Astrocyte of the spinal cord (primary cell): ENCODE measurements at regions not wholly inside any gene's neighbourhood (a gene's known extent, or its start where the extent isn't known, plus 50 kb on each side); places are given as distances from the start of the nearest gene placed in this dataset.
A peak's percentile ranks its signal among the peaks of the same experiment; 100 is the strongest.

Experiments used
- DNase-seq: peaks from one replicate; pipeline ENCODE4 v3.0.0; 2011; ENCODE audit warnings: low read depth, low spot score
- H3K4me3 ChIP-seq: 2 replicates; pipeline ENCODE4 v1.5.1; 2011; ENCODE audit warnings: low read depth, mild to moderate bottlenecking, low read length, moderate library complexity
- in situ Hi-C: cut with HindIII; loops from 2 replicates; pipeline ENCODE4 v1.10.0; 2017; ENCODE audit warnings: low sequenced_read_pairs
- TF ChIP-seq, protein P1 (sequence below): IDR thresholded peaks from 2 replicates; pipeline ENCODE4 v1.5.1; 2012; ENCODE audit warnings: low read depth, mild to moderate bottlenecking, low read length, inconsistent platforms

- TF ChIP-seq, protein P1, sequence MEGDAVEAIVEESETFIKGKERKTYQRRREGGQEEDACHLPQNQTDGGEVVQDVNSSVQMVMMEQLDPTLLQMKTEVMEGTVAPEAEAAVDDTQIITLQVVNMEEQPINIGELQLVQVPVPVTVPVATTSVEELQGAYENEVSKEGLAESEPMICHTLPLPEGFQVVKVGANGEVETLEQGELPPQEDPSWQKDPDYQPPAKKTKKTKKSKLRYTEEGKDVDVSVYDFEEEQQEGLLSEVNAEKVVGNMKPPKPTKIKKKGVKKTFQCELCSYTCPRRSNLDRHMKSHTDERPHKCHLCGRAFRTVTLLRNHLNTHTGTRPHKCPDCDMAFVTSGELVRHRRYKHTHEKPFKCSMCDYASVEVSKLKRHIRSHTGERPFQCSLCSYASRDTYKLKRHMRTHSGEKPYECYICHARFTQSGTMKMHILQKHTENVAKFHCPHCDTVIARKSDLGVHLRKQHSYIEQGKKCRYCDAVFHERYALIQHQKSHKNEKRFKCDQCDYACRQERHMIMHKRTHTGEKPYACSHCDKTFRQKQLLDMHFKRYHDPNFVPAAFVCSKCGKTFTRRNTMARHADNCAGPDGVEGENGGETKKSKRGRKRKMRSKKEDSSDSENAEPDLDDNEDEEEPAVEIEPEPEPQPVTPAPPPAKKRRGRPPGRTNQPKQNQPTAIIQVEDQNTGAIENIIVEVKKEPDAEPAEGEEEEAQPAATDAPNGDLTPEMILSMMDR = no peak
- DNase-seq = no peak
- no peak overlapping the region for H3K4me3 ChIP-seq
- in situ Hi-C loops = no loop called here
Measured at GRCh38 chr16:60684002-60684401, 1352.2 kb downstream of the CDH8 start.

GRCh38 chr16:60682219-60682618 is 1354.0 kb downstream of the CDH8 start:
- in situ Hi-C loops = no loop called here
- TF ChIP-seq, protein P1 = no peak
- no peak for DNase-seq
- no peak overlapping the region for H3K4me3 ChIP-seq

DNA sequence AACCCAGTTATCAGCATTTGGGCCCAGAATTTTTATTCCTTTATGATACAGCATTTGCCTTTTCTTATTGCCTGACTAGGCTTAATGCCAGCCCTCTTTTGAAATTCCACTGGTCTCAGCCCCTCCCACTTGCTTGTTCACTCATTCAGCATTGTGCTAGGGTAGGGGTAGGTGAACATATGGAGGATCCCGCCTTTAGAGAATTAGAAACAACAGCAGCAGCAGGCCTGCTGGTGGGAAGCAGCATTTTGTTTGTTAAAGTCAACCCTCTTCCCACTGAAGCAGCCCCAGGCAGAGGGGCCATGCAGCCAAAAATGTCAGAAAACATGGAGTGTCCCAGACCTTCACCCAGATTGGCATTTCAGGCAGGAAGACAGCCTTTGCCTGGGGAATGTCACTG is 1355.2 kb downstream of the CDH8 start:
- TF ChIP-seq, protein P1 = no peak
- no peak overlapping the region for H3K4me3 ChIP-seq
- DNase-seq = no peak
- in situ Hi-C loops = no loop called here

DNA sequence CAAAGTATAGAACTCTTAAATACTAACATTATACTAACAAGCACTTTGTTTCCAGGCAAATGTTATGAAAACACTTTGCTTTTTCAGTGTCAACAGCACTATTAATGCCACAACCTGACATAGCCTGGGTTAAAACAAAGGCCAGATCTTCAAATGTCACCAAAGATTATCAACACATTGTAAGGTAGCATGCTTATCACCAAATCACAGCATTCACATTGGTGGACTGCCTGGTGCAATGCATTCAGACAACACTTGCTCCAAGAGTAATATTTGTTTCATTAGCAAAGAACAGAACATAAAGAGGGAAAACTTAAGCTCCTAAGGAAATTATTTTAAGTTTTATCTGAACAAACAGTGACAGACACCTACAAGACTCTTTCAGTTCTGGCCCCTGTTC is 1361.2 kb downstream of the CDH8 start:
- in situ Hi-C loops = no loop called here
- H3K4me3 ChIP-seq = no peak overlapping the region
- DNase-seq = no peak
- TF ChIP-seq, protein P1 = no peak

DNA sequence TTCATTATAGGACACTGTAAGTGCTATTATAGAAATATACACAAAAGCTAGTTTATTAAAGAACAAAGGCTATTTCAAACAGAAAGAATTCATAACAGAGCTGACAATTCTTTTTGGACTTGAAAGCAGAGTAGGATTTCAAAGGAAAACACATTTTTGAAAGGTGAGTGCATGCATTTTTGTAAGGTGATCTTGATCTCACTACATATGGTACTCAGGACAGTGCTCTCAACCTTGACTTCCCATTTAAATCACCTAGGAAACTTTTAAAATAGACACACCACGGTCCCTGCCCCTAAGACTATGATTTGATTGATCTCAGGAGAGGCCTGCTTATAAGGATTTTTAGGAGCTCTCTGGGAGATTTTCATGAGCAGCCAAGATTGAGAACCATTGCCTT is 1362.0 kb downstream of the CDH8 start:
- TF ChIP-seq, protein P1 = no peak
- no peak overlapping the region for H3K4me3 ChIP-seq
- no peak for DNase-seq
- in situ Hi-C loops = no loop called here

GRCh38 chr16:60655514-60656153 is 1380.6 kb downstream of the CDH8 start:
- in situ Hi-C loops = no loop called here
- peak; percentile 18 for DNase-seq
- H3K4me3 ChIP-seq = no peak overlapping the region
- TF ChIP-seq, protein P1 = no peak
